Natural killer cell (primary cell): ENCODE measurements at regions not wholly inside any gene's neighbourhood (a gene's known extent, or its start where the extent isn't known, plus 50 kb on each side); places are given as distances from the start of the nearest gene placed in this dataset.

Experiments used
- ATAC-seq, 3 donors: fragments of 150-1000 bp in 2 of 3; fragments of 200-7000 bp in 1 of 3; cut with Tn5 transposase; 1 replicate in 1 of 3; 2 replicates in 2 of 3; pipeline ENCODE4 v1.10.0; 2021; ENCODE audit warnings: mild to moderate bottlenecking in 2 of 3, moderate library complexity in 2 of 3
- DNase-seq, 2 donors: peaks; one replicate each; pipeline versions ENCODE4 v3.0.0 to v3.0.0-alpha.2; 2013 to 2021; ENCODE audit warnings: mixed read lengths in 1 of 2
- H3K27ac ChIP-seq: one replicate; pipeline ENCODE4 v1.5.1; 2013; ENCODE audit warnings: mild to moderate bottlenecking, low read length
- H3K27me3 ChIP-seq: one replicate; pipeline ENCODE4 v1.6.1; 2013; ENCODE audit warnings: low read length; ENCODE audit not compliant: control insufficient read depth, insufficient read depth
- H3K36me3 ChIP-seq: one replicate; pipeline ENCODE4 v1.6.1; 2013; ENCODE audit warnings: low read length; ENCODE audit not compliant: control insufficient read depth, insufficient read depth
- H3K4me1 ChIP-seq: one replicate; pipeline ENCODE4 v1.6.1; 2013; ENCODE audit warnings: low read length; ENCODE audit not compliant: control insufficient read depth, insufficient read depth
- H3K4me3 ChIP-seq: one replicate; pipeline ENCODE4 v1.5.1; 2013; ENCODE audit warnings: low read length
- H3K9me3 ChIP-seq: one replicate; pipeline ENCODE4 v1.6.1; 2013; ENCODE audit warnings: low read length; ENCODE audit not compliant: control insufficient read depth, insufficient read depth
- H3K27ac Mint-ChIP-seq, 2 donors: one replicate each; pipeline ENCODE4 v1.8.0; 2022; ENCODE audit warnings: mild to moderate bottlenecking in 2 of 2, mixed read lengths in 2 of 2, moderate library complexity in 1 of 2
- H3K27me3 Mint-ChIP-seq, 2 donors: one replicate each; pipeline ENCODE4 v1.8.0; 2022; ENCODE audit warnings: low read depth in 2 of 2, mixed read lengths in 2 of 2
- H3K36me3 Mint-ChIP-seq: one replicate; pipeline ENCODE4 v1.8.0; 2022; ENCODE audit warnings: mixed read lengths
- H3K4me1 Mint-ChIP-seq, 2 donors: one replicate each; pipeline ENCODE4 v1.8.0; 2022; ENCODE audit warnings: mixed read lengths in 2 of 2
- H3K4me3 Mint-ChIP-seq: one replicate; pipeline ENCODE4 v1.8.0; 2022; ENCODE audit warnings: mild to moderate bottlenecking, moderate library complexity, mixed read lengths
- H3K9me3 Mint-ChIP-seq, 2 donors: one replicate each; pipeline ENCODE4 v1.8.0; 2022; ENCODE audit warnings: mixed read lengths in 2 of 2
- WGBS: methylation state at CpG from one replicate; pipeline ENCODE4 v1.1.7; 2013; ENCODE audit warnings: missing lambda C conversion rate; ENCODE audit not compliant: insufficient coverage; 5-methylcytosine and 5-hydroxymethylcytosine counted together
- intact Hi-C: fragments of 100-400 bp; cut with micrococcal nuclease; formaldehyde crosslinking; loops from one replicate; pipeline ENCODE4 v1.14.2; 2022
- TF ChIP-seq, protein P1 (sequence below): fragments of 200-600 bp; IDR thresholded peaks from one replicate; pipeline ENCODE4 v1.8.0; 2022; ENCODE audit warnings: antibody characterized with exemption

- Histone ChIP-seq H3K9me3 (no peaks in the 10 kb centered on the region), H3K27me3 (no peaks in the 10 kb centered on the region), H3K36me3 (no peaks in the 10 kb centered on the region), H3K4me1 (no peaks in the 10 kb centered on the region), H3K4me3 (no peak overlapping the region), H3K27ac (no peak overlapping the region)
- no peaks in the 10 kb centered on the region for H3K36me3 Mint-ChIP-seq
- no CpG with 5 or more reads among the region's 2 CpGs for WGBS
- DNase-seq (no peak), ATAC-seq (no peak)
- no peak overlapping the region for H3K27ac Mint-ChIP-seq
- H3K4me3 Mint-ChIP-seq = no peak overlapping the region
- no peaks in the 10 kb centered on the region for H3K4me1 Mint-ChIP-seq
- TF ChIP-seq, protein P1, sequence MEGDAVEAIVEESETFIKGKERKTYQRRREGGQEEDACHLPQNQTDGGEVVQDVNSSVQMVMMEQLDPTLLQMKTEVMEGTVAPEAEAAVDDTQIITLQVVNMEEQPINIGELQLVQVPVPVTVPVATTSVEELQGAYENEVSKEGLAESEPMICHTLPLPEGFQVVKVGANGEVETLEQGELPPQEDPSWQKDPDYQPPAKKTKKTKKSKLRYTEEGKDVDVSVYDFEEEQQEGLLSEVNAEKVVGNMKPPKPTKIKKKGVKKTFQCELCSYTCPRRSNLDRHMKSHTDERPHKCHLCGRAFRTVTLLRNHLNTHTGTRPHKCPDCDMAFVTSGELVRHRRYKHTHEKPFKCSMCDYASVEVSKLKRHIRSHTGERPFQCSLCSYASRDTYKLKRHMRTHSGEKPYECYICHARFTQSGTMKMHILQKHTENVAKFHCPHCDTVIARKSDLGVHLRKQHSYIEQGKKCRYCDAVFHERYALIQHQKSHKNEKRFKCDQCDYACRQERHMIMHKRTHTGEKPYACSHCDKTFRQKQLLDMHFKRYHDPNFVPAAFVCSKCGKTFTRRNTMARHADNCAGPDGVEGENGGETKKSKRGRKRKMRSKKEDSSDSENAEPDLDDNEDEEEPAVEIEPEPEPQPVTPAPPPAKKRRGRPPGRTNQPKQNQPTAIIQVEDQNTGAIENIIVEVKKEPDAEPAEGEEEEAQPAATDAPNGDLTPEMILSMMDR = no peak
- no peaks in the 10 kb centered on the region for H3K27me3 Mint-ChIP-seq
- peaks cover 6 to 7% of the 10 kb centered on the region in 2 donors for H3K9me3 Mint-ChIP-seq
- intact Hi-C loops = no loop called here
Measured at GRCh38 chr2:6228251-6228650, 536.1 kb downstream of the SOX11 start.

DNA sequence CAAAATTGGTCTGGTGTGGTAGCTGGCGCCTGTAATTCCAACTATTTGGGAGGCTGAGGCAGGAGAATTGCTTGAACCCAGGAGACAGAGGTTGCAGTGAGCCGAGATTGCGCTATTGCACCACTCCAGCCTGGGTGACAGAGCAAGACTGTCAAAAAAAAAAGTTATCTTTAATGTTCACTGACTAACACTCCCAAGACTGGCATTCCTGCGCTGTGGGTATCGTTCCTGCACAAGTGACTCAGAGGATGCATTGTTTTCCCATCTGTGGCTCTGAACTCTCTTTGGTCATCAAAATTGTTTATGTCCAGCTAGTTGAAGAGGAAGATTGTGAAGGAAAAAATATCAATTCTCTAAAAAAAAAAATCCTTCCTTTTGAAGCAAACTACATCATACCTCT, 539.0 kb downstream of the SOX11 start:
- no peak for ATAC-seq
- H3K36me3 ChIP-seq = no peaks in the 10 kb centered on the region
- 89% methylated on average over 5 of the region's 5 CpGs for WGBS
- TF ChIP-seq, protein P1 = no peak
- Mint-ChIP-seq H3K36me3 (no peaks in the 10 kb centered on the region), H3K4me1 (no peaks in the 10 kb centered on the region), H3K27ac (no peak overlapping the region), H3K9me3 (peaks cover 4 to 9% of the 10 kb centered on the region in 2 donors), H3K27me3 (no peaks in the 10 kb centered on the region), H3K4me3 (no peak overlapping the region)
- intact Hi-C loops = no loop called here
- no peak overlapping the region for H3K4me3 ChIP-seq
- H3K4me1 ChIP-seq = no peaks in the 10 kb centered on the region
- no peak overlapping the region for H3K27ac ChIP-seq
- H3K27me3 ChIP-seq = no peaks in the 10 kb centered on the region
- no peak for DNase-seq
- no peaks in the 10 kb centered on the region for H3K9me3 ChIP-seq

DNA sequence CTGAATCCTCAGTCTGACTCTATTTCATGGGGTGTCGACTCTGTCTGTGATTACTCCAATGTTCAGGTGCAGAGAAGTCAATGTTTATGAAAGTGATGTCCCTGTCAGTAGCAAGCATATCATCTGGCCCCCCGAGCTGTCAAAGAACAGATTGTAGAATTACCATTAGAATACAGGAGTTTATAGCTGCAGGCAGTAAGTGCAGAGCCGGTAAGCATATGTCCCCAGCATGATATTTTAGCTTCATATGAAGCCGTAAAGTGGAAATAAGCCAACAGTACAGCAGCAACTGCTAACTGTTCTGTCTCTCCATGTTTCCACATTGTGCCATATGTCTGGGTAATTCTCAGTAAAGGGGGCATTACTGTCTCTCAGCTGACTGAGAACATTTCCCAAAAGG, 541.8 kb downstream of the SOX11 start:
- intact Hi-C loops = no loop called here
- H3K4me3 Mint-ChIP-seq = no peak overlapping the region
- TF ChIP-seq, protein P1 = no peak
- no peaks in the 10 kb centered on the region for H3K27me3 Mint-ChIP-seq
- 82% methylated on average over 4 of the region's 4 CpGs for WGBS
- H3K9me3 Mint-ChIP-seq = peaks cover 2 to 13% of the 10 kb centered on the region in 2 donors
- H3K36me3 Mint-ChIP-seq = no peaks in the 10 kb centered on the region
- H3K4me1 Mint-ChIP-seq = no peaks in the 10 kb centered on the region
- Histone ChIP-seq H3K27ac (no peak overlapping the region), H3K4me1 (no peaks in the 10 kb centered on the region), H3K36me3 (no peaks in the 10 kb centered on the region), H3K4me3 (no peak overlapping the region), H3K27me3 (no peaks in the 10 kb centered on the region), H3K9me3 (peaks cover 3% of the 10 kb centered on the region)
- no peak overlapping the region for H3K27ac Mint-ChIP-seq
- ATAC-seq (no peak), DNase-seq (no peak)

DNA sequence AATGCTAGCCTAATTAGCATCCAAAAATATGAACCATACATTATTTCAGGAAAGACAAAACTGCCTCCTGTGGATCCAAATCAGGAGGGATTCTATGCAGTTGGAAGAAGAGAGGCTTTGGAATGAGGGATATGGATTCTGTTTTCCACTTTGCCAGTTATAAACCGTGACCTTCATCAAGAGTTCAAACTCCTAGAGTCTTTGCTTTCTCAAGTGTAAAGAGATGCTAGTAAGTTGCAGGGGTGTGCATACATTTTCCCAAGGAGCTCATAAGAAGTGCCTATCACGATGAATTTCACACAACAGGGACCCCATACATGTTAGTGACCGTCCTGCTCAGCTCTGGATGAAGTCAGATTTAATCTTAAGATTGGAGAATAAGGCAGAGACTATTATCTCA, 542.5 kb downstream of the SOX11 start:
- Mint-ChIP-seq H3K4me3 (no peak overlapping the region), H3K36me3 (no peaks in the 10 kb centered on the region), H3K9me3 (peaks cover 3 to 15% of the 10 kb centered on the region in 2 donors), H3K27me3 (no peaks in the 10 kb centered on the region), H3K4me1 (no peaks in the 10 kb centered on the region), H3K27ac (no peak overlapping the region)
- Histone ChIP-seq H3K36me3 (no peaks in the 10 kb centered on the region), H3K9me3 (peaks cover 3% of the 10 kb centered on the region), H3K4me1 (no peaks in the 10 kb centered on the region), H3K27ac (no peak overlapping the region), H3K4me3 (no peak overlapping the region), H3K27me3 (no peaks in the 10 kb centered on the region)
- 72% methylated on average over 2 of the region's 3 CpGs for WGBS
- no peak for DNase-seq
- no peak for ATAC-seq
- intact Hi-C loops = no loop called here
- TF ChIP-seq, protein P1 = no peak
